BE2C (cell line): ENCODE measurements at regions not wholly inside any gene's neighbourhood (a gene's known extent, or its start where the extent isn't known, plus 50 kb on each side); places are given as distances from the start of the nearest gene placed in this dataset.
"Not testable (repeated sequence)": the region's sequence is repeated elsewhere in the genome, so short reads cannot be mapped to it uniquely, and the experiment has no call there.

Source experiments
- DNase-seq: peaks from one replicate; pipeline ENCODE4 v3.0.0-alpha.2; 2020
- H3K27me3 ChIP-seq: fragments of 250-450 bp; sonication (Bioruptor Pico); 2 replicates; pipeline ENCODE4 v1.5.1; 2020; ENCODE audit warnings: mild to moderate bottlenecking
- H3K36me3 ChIP-seq: fragments of 250-450 bp; sonication (Bioruptor Pico); 2 replicates; pipeline ENCODE4 v1.5.1; 2020; ENCODE audit warnings: mild to moderate bottlenecking
- H3K4me1 ChIP-seq: fragments of 250-450 bp; sonication (Bioruptor Pico); 2 replicates; pipeline ENCODE4 v1.5.1; 2020
- H3K4me3 ChIP-seq: 2 replicates; pipeline ENCODE4 v1.5.1; 2011; ENCODE audit warnings: low read depth, low read length
- H3K9me3 ChIP-seq: fragments of 250-450 bp; sonication (Bioruptor Pico); 2 replicates; pipeline ENCODE4 v1.5.1; 2020
- TF ChIP-seq, protein P1 (sequence below): IDR thresholded peaks from 2 replicates; pipeline ENCODE4 v1.5.1; 2012; ENCODE audit warnings: mild to moderate bottlenecking, low read depth, low read length

DNA sequence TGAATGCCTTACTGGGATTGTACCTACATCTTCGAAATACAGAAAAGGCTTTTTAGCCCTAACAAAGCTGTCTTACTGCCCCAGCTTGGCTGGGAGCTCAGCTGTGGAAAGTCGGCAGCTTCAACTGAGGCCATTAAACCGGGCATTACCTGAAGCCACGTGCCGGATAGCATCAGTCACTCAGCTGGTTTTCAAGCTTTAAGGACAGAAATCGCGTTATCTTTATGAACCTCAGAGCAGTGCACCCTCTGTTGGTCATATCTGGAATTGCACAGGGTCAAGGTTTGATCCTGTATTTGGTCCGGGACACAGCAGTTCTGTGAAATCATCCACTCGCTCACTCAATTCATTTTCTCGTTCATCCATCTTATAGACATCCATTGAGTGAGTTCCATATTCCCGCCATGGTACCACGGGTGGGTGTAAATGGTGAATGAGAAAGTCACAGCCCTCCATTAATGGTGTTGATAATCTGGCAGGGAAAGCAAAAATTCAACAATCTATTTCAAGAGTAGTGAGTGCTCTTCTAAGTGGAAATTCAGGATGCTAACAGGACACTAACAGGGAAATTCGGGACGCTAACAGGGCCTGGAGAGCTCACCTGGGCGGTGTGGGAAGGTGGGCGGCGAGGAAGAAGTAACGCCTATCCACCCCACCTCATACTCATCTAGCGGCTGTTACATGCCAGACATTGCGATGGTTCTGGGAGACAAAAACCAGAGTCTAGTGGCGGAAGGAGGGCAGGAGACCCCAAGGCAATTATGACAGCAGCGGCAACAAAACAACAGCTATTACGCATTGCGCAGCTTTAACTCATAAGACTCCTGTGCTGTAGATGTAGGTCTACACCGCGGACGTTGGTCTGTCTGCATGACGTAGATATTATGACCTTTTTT lies 60.6 kb upstream of the TCL1A start:
- H3K9me3 ChIP-seq = no peaks in the 10 kb centered on the region
- no peaks in the 10 kb centered on the region for H3K36me3 ChIP-seq
- no peak overlapping the region for H3K4me3 ChIP-seq
- H3K4me1 ChIP-seq = no peaks in the 10 kb centered on the region
- TF ChIP-seq, protein P1, sequence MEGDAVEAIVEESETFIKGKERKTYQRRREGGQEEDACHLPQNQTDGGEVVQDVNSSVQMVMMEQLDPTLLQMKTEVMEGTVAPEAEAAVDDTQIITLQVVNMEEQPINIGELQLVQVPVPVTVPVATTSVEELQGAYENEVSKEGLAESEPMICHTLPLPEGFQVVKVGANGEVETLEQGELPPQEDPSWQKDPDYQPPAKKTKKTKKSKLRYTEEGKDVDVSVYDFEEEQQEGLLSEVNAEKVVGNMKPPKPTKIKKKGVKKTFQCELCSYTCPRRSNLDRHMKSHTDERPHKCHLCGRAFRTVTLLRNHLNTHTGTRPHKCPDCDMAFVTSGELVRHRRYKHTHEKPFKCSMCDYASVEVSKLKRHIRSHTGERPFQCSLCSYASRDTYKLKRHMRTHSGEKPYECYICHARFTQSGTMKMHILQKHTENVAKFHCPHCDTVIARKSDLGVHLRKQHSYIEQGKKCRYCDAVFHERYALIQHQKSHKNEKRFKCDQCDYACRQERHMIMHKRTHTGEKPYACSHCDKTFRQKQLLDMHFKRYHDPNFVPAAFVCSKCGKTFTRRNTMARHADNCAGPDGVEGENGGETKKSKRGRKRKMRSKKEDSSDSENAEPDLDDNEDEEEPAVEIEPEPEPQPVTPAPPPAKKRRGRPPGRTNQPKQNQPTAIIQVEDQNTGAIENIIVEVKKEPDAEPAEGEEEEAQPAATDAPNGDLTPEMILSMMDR = peak; percentile 95
- DNase-seq = peak; percentile 61
- no peaks in the 10 kb centered on the region for H3K27me3 ChIP-seq

DNA sequence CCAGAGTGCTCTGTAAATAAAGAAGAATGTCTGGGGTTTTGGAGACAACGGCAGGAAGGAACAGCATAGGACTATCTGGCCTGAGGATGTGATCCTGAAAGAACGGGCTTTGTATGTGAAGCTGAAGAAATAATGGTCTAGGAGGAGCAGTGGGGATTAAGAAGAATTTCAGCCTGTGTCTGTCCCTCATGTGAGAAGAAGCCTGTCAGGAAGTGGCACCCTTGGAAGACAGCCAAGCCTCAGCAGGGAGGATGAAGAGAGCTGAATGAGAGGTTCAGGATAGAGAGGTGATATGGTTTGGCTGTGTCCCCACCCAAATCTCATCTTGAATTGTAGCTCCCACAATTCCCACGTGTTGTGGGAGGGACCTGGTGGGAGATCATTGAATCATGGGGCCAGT lies 56.9 kb upstream of the TCL1A start:
- Histone ChIP-seq H3K27me3 (no peaks in the 10 kb centered on the region), H3K36me3 (no peaks in the 10 kb centered on the region), H3K9me3 (no peaks in the 10 kb centered on the region), H3K4me3 (no peak overlapping the region), H3K4me1 (no peaks in the 10 kb centered on the region)
- TF ChIP-seq, protein P1 = no peak
- DNase-seq = peak; percentile 20

DNA sequence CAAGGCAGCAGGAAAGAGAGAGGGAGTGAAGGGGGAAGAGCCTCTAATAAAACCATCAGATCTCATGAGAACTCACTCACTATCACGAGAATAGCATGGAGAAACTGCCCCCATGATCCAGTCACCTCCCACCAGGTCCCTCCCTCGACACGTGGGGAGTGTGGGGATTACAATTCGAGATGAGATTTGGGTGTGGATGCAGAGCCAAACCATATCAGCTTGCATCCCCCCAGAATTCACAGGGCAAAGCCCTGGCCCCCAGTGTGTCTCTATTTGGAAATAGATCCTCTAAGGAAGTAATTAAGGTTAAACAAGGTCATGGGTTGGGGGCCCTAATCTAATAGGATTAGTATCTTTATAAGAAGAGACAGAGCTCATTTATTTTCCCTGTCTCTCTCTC lies 56.1 kb upstream of the TCL1A start:
- TF ChIP-seq, protein P1 = no peak
- H3K27me3 ChIP-seq = no peaks in the 10 kb centered on the region
- DNase-seq = no peak
- no peaks in the 10 kb centered on the region for H3K4me1 ChIP-seq
- no peaks in the 10 kb centered on the region for H3K36me3 ChIP-seq
- no peaks in the 10 kb centered on the region for H3K9me3 ChIP-seq
- no peak overlapping the region for H3K4me3 ChIP-seq

DNA sequence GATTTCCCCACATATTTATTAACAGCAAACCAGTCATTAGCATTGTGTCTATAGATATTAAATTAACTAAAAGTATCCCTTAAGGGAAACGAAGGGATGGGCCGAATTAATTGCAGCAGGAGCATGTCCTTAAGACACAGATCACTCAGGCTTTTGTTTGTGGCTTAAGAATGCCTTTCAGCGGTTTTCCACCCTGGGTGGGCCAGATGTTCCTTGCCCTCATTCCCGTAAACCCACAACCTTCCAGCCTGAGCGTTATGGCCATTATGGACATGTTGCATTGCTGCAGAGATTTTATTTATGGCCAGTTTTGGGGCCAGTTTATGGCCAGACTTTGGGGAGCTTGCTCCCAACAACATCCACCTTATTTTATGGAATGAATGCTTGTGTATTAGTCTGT lies 55.5 kb upstream of the TCL1A start:
- H3K9me3 ChIP-seq, H3K27me3 ChIP-seq, H3K4me3 ChIP-seq, DNase-seq, H3K36me3 ChIP-seq, H3K4me1 ChIP-seq: not testable (repeated sequence)

DNA sequence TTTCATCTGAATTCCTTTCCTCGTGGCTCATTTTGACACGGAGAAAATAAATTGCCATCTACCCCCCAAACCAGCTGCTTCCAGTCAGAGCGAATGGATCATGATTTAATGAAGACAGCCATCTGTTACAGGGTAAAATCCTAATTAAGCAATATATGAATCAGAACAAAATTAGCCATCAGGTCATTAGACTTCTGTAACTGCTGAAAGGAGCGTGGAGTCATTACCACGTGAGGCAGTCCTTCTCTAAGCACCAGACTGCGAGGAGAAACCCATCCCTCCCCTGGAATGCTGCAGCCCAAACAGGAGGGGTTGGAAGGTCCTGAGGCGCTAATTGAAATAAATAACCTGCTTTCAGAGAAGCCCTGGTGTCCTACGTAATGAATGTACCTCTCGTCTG lies 51.1 kb upstream of the TCL1A start:
- H3K36me3 ChIP-seq = no peaks in the 10 kb centered on the region
- no peak overlapping the region for H3K4me3 ChIP-seq
- no peaks in the 10 kb centered on the region for H3K9me3 ChIP-seq
- H3K27me3 ChIP-seq = 0 out of 2 replicates have a peak, but pooled peaks cover 4% of the 10 kb centered on the region
- H3K4me1 ChIP-seq = no peaks in the 10 kb centered on the region
- DNase-seq = no peak
- TF ChIP-seq, protein P1 = no peak

DNA sequence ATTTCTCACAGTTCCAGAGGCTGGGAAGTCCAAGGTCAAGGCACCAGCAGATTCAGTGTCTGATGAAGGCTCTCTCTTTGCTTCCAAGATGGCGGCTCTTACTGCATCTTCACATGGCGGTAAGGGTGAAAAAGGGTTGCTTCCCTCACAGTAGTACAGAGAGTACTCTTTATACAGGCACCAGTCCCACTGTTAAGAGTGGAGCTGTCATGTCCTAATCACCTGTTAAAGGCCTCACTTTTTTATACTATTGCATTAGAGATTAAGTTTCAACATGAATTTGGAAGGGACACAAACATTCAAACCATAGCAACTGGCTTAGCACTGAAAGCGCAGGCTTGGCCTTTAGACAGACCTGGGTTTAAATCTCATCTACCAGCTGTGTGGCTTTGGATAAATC lies 50.0 kb upstream of the TCL1A start:
- Histone ChIP-seq H3K4me1 (no peaks in the 10 kb centered on the region), H3K36me3 (no peaks in the 10 kb centered on the region)
- TF ChIP-seq, protein P1 = no peak

More for the DNA sequence above, 50.0 kb upstream of the TCL1A start:
- H3K4me3 ChIP-seq = no peak overlapping the region
- H3K27me3 ChIP-seq = 0 out of 2 replicates have a peak, but pooled peaks cover 4% of the 10 kb centered on the region
- DNase-seq = no peak
- H3K9me3 ChIP-seq = no peaks in the 10 kb centered on the region
